ENCODE measurements at regions not wholly inside any gene's neighbourhood (a gene's known extent, or its start where the extent isn't known, plus 50 kb on each side); places are given as distances from the start of the nearest gene placed in this dataset.

GRCh38 chr5:159788835-159789331 lies 127.4 kb upstream of the ADRA1B start:
- TF ChIP-seq CTCF (IDR thresholded peaks at IDR 0.05; ENCODE audit: poor library complexity) (no peak), EZH2 (IDR thresholded peaks at IDR 0.05; ENCODE audit: borderline replicate concordance) (no peak), EZH2phosphoT487 (IDR thresholded peaks at IDR 0.05; ENCODE audit: low read depth, severe bottlenecking, unreplicated experiment) (no peak)

All from hepatocyte (in vitro differentiated cells).